Mesothelial cell of epicardium (in vitro differentiated cells): ENCODE measurements at regions not wholly inside any gene's neighbourhood (a gene's known extent, or its start where the extent isn't known, plus 50 kb on each side); places are given as distances from the start of the nearest gene placed in this dataset.

Experiments used
- DNase-seq, 2 experiments: peaks; one replicate each; pipeline ENCODE4 v3.0.0; 2021; ENCODE audit warnings: low spot score in 2 of 2; ENCODE audit not compliant: unreplicated experiment in 2 of 2
- H3K27ac Mint-ChIP-seq: 2 replicates; pipeline ENCODE4 v1.8.0; 2021; ENCODE audit warnings: mixed read lengths
- H3K27me3 Mint-ChIP-seq: 2 replicates; pipeline ENCODE4 v1.8.0; 2021; ENCODE audit warnings: low read depth, mixed read lengths
- H3K36me3 Mint-ChIP-seq: 2 replicates; pipeline ENCODE4 v1.8.0; 2021; ENCODE audit warnings: mixed read lengths
- H3K4me1 Mint-ChIP-seq: 2 replicates; pipeline ENCODE4 v1.8.0; 2021; ENCODE audit warnings: mixed read lengths
- H3K4me3 Mint-ChIP-seq: 2 replicates; pipeline ENCODE4 v1.8.0; 2021; ENCODE audit warnings: mild to moderate bottlenecking, moderate library complexity, mixed read lengths
- H3K9me3 Mint-ChIP-seq: 2 replicates; pipeline ENCODE4 v1.8.0; 2021; ENCODE audit warnings: mixed read lengths
- CTCF ChIP-seq: fragments of 200-600 bp; sonication (generic); IDR thresholded peaks from one replicate; pipeline ENCODE4 v1.5.0; 2021; ENCODE audit warnings: antibody characterized with exemption; ENCODE audit not compliant: unreplicated experiment

- no peak for DNase-seq
- Mint-ChIP-seq H3K9me3 (no peaks in the 10 kb centered on the region), H3K4me3 (no peak overlapping the region), H3K27ac (no peak overlapping the region), H3K27me3 (no peaks in the 10 kb centered on the region), H3K4me1 (no peaks in the 10 kb centered on the region), H3K36me3 (no peaks in the 10 kb centered on the region)
- no peak for TF ChIP-seq CTCF
Observed at GRCh38 chr10:2077231-2077630, 339.9 kb upstream of the ADARB2 start.

GRCh38 chr10:2076528-2076927, 339.2 kb upstream of the ADARB2 start:
- H3K9me3 Mint-ChIP-seq = peaks cover 4% of the 10 kb centered on the region
- no peak for DNase-seq
- no peak overlapping the region for H3K4me3 Mint-ChIP-seq
- H3K36me3 Mint-ChIP-seq = no peaks in the 10 kb centered on the region
- no peak for TF ChIP-seq CTCF
- no peak overlapping the region for H3K27ac Mint-ChIP-seq
- no peaks in the 10 kb centered on the region for H3K4me1 Mint-ChIP-seq
- no peaks in the 10 kb centered on the region for H3K27me3 Mint-ChIP-seq

- Mint-ChIP-seq H3K36me3 (no peaks in the 10 kb centered on the region), H3K9me3 (peaks cover 32% of the 10 kb centered on the region)
Observed at GRCh38 chr10:2067015-2067414, 329.7 kb upstream of the ADARB2 start.

GRCh38 chr10:2054728-2055127, 317.4 kb upstream of the ADARB2 start:
- Mint-ChIP-seq H3K36me3 (no peaks in the 10 kb centered on the region), H3K27me3 (peaks cover 10% of the 10 kb centered on the region), H3K9me3 (no peaks in the 10 kb centered on the region), H3K27ac (no peak overlapping the region), H3K4me1 (no peaks in the 10 kb centered on the region), H3K4me3 (no peak overlapping the region)
- DNase-seq = no peak
- TF ChIP-seq CTCF = no peak

More at GRCh38 chr10:2067015-2067414, 329.7 kb upstream of the ADARB2 start:
- Mint-ChIP-seq H3K27me3 (no peaks in the 10 kb centered on the region), H3K4me1 (no peaks in the 10 kb centered on the region), H3K27ac (no peak overlapping the region), H3K4me3 (no peak overlapping the region)
- no peak for DNase-seq
- no peak for TF ChIP-seq CTCF

- Mint-ChIP-seq H3K27ac (no peak overlapping the region), H3K27me3 (peaks cover 3% of the 10 kb centered on the region), H3K9me3 (peaks cover 3% of the 10 kb centered on the region)
Observed at GRCh38 chr10:2053805-2054204, 316.5 kb upstream of the ADARB2 start.

More at GRCh38 chr10:2053805-2054204, 316.5 kb upstream of the ADARB2 start:
- no peak overlapping the region for H3K4me3 Mint-ChIP-seq
- TF ChIP-seq CTCF = no peak
- DNase-seq = no peak
- no peaks in the 10 kb centered on the region for H3K36me3 Mint-ChIP-seq
- no peaks in the 10 kb centered on the region for H3K4me1 Mint-ChIP-seq
